ENCODE measurements at regions not wholly inside any gene's neighbourhood (a gene's known extent, or its start where the extent isn't known, plus 50 kb on each side); places are given as distances from the start of the nearest gene placed in this dataset.
"Not testable (repeated sequence)": the region's sequence is repeated elsewhere in the genome, so short reads cannot be mapped to it uniquely, and the experiment has no call there.

GRCh38 chr7:65254061-65254460, 119.6 kb upstream of the ZNF92 start:
- FAIRE-seq (no peak), DNase-seq (ENCODE audit: low spot score) (no peak)

DNA sequence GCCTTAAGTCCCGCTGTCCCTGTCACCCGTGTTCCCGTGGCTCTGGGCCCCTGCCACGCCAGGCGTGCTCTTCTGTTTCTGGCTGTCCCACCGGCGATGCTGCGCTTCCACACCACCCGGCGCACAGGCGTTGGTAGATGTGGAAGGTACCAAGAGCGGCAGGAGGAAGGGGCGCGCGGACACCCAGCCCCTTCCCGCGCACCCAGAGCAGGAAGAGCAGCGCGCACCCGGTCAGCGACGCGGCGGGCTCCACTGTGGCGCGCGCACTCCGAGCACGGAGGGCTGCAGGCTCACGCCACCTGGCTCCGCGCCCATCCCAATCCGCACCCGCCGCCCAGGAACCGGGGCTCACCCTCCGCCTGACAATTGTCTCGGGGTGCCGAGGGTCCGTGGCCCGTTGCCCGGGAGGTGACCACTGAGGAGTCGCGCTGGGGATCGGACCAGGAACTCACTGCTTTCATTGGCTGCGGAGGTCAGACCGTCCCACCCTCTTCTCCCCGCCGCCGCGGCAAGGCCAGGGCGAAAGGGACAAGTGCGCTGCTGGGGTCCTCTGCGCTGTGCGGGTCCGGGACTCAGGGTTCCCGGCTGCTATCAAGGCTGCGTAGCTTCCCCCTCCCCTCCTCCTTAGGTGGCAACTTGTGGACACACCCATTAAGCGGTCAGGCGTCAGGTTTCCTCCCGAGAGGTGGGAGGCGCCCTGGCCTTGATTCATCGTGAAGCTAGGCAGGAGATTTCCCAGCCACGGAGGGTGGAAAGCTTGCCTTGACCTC, 121.6 kb upstream of the ZNF92 start:
- DNase-seq (ENCODE audit: low spot score) (peak; percentile 79), FAIRE-seq (peak; percentile 32)

GRCh38 chr7:65250697-65251395, 122.8 kb upstream of the ZNF92 start:
- FAIRE-seq (no peak), DNase-seq (ENCODE audit: low spot score) (no peak)

GRCh38 chr7:65250216-65250615, 123.4 kb upstream of the ZNF92 start:
- no peak for FAIRE-seq
- no peak for DNase-seq (ENCODE audit: low spot score)

GRCh38 chr7:65247491-65247890, 126.2 kb upstream of the ZNF92 start:
- no peak for FAIRE-seq
- no peak for DNase-seq (ENCODE audit: low spot score)

- FAIRE-seq (no peak), DNase-seq (ENCODE audit: low spot score) (peak; percentile 78)
These were observed 133.8 kb upstream of the ZNF92 start for GRCh38 chr7:65239707-65240352.

DNA sequence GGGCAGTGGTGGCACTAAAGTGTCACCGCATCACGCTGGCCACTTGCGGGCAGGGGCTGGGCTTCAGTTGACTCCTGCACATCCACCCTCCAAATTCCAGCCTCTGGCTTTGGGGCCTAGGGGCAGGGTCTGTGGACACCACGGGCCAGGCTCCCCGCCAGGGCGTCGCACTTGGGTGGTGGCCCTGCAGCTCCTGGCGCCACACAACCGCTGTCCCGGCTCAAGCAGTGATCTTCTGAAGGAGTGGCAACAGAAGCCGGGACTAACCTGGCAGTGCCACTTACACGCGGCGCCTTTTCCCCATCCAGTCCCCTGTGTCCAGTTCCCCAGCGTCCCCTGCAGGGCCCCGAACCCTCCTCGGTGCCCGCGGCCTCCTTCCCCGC, 134.3 kb upstream of the ZNF92 start:
- DNase-seq (ENCODE audit: low spot score) (no peak), FAIRE-seq (no peak)

DNA sequence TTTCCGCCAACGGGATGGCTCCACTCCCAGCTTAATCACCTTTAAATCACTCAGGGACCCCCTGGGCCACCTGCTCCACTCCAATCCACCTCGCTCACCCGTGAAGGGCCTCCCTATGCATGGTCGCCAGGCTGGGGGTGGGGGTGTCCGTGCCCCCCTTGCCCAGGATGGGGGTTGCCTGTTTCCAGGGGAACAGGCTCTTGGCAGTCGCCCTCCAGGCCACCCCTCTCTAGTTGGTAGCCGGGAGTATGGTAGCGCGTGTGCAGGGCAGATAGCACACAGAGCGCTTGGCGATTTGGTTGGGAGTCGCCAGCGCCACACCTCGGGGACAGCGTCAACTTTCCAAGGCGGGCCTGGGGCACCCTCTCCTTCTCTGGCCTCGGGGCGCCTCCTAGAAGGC, 134.9 kb upstream of the ZNF92 start:
- FAIRE-seq (no peak), DNase-seq (ENCODE audit: low spot score) (no peak)

DNA sequence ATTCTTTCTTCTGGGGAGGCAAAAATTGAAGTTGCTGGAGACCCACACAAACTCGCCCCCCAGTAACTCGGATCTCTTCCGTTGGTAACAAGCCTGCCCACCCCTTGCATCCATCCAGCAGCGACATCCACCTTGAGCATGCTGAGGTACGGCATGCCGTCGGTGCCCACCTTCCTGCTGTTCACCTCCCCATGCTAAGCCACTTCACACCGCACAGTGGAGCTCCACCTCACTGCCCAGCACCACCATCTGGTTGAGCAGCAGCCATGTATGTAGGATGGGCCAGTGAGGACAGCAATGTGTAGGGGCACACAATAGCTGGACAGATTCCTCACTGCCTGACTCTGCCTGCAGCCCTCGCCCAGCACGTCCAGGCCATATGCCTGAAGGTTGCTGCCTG, 138.1 kb upstream of the ZNF92 start:
- DNase-seq (ENCODE audit: low spot score) (no peak), FAIRE-seq (no peak)

DNA sequence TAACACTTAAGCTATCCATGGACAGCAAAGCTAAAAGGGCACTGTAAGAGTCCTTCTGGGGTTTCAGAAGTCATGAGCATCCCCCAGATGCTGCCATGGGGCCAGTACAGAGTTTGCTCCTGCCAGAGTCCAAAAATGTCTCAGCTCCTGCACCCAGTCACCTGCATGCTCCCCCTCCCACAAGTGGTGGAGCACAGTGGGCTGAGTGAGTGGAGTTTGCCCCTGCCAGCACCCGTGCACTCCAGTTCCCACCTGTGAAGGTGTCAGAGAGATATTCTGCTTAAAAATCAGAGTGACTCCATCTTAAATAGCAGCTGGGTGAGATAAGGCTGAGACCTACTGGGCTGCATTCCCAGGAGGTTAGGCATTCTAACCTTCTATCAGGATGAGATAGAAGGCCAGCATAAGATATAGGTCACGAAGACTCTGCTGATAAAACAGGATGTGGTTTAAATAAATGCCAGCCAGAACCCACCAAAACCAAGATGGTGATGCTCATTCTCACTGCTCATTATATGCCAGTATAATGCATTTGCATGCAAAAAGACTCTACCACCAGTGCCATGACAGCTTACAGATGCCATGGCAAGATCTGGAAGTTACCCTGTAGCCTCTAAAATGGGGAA, 140.1 kb upstream of the ZNF92 start:
- DNase-seq (ENCODE audit: low spot score) (no peak), FAIRE-seq (no peak)

DNA sequence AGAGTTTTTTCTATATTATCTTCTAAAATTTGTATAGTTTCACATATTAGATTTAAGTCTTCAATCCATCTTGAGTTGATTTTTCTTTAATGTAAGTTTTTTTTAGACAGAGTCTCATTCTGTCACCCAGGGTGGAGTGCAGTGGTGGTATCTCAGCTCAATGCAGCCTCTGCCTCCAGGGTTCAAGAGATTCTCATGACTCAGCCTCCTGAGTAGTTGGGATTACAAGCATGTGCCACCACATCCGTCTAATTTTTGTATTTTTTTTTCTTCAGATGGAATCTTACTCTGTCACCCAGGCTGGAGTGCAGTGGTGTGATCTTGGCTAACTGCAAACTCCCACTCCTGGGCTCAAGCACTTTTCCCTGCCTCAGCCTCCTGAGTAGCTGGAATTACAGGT, 143.4 kb upstream of the ZNF92 start:
- DNase-seq (ENCODE audit: low spot score) (no peak), FAIRE-seq (no peak)

DNA sequence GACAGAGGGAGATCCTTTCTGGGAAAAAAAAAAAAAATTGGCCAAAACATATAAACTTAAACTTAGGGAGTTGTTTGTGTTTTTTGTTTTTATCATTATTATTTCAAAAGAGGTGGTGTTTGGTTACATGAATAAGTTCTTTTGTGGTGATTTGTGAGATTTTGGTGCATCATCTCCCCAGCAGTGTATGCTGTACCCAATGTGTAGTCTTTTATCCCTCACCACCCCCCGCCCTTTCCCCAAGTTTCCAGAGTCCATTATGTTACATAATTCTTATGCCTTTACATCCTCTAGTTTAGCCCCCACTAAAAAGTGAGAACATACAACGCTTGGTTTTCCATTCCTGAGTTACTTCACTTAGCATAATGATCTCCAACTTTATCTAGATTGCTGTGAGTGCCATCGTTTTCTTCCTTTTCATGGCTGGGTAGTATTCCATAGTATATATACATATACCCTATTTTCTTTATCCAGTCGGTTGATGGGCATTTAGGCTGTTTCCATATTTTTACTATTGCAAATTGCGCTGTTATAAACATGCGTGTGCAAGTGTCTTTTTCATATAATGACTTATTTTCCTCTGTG, 148.1 kb upstream of the ZNF92 start:
- FAIRE-seq, result no peak
- no peak for DNase-seq (ENCODE audit: low spot score)

GRCh38 chr7:65222655-65223054, 151.0 kb upstream of the ZNF92 start:
- DNase-seq (ENCODE audit: low spot score) (no peak), FAIRE-seq (no peak)

- FAIRE-seq (no peak), DNase-seq (ENCODE audit: low spot score) (no peak)
These were observed 152.0 kb upstream of the ZNF92 start for GRCh38 chr7:65221683-65222082.

GRCh38 chr7:65219623-65220022, 154.0 kb upstream of the ZNF92 start:
- no peak for FAIRE-seq
- DNase-seq (ENCODE audit: low spot score), result no peak

DNA sequence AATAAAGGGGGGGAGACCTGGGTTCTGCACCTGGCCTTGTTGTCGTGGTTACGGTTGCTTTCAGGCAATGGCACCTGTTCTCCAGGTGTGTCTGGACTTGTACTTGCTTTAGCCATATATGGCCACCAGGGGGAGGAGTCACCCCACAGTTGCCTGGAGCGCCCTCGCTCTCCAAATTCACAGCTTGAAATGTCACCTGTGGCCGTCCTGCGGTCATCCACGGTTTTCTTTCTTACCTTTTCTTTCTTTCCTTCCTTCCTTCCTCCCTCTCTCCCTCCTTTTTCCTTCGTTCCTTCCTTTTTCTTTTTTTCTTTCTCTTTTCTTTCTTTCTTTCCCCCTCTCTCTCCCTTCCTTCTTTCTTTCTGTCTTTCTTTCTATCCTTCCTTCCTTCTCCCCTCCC, 157.2 kb upstream of the ZNF92 start:
- no peak for FAIRE-seq
- DNase-seq (ENCODE audit: low spot score), result peak; percentile 42

- not testable (repeated sequence) for FAIRE-seq; DNase-seq (ENCODE audit: low spot score)
These were observed 160.4 kb upstream of the ZNF92 start for GRCh38 chr7:65213260-65213659.

DNA sequence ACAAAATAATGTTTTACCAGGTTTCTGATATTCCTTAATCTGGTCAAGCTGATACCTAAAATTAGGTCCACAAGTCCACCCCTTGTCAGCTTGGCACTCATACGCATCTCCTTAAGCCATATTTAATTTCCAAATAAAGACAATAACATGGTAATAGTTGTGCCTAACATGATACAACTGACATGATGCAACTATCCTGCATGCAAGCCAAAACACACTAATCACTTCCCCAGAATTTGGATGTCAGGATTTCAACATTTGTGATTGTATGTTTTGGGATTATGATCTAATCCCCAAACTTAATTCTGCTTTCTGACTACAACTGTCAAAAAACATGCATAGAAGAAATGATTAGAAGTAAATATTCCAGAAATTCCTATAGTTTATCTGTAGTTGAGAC, 174.4 kb upstream of the ZNF92 start:
- not testable (repeated sequence) for FAIRE-seq

DNA sequence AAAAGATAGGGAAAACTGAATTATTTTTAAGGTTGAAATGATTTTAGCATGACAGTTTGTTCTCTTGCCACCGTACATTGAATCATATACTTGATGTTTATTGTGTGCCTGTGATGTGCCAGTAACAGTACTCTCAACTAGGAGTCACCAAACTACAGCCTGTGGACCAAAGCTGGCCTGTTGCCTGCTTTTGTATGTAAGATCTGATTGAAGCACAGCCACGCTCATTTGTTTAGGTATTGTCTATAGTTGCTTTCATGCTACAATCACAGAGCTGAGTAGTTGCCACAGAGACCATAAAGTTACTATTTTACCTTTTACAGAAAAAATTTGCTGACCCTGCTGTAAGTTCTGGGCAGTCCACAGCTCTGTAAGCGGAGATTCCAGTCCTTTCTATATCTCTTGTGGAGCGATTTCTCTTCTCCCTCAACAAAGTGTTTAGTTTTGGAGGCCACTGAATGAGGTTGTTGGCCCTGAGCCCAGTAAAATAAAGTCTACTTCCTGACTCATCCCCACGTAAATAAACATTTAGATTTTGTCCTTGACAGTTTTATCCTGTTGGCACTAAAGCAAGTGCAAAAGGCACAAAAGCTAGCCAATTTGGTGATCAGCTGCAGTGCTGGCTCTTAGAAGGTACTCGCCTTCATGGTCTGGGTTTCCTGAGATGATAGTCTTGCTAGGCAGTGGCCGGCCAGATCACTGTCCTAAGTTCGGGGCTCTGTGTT, 180.2 kb upstream of the ZNF92 start:
- FAIRE-seq; DNase-seq (ENCODE audit: low spot score): not testable (repeated sequence)

More for the DNA sequence above, 174.4 kb upstream of the ZNF92 start:
- not testable (repeated sequence) for DNase-seq (ENCODE audit: low spot score)

DNA sequence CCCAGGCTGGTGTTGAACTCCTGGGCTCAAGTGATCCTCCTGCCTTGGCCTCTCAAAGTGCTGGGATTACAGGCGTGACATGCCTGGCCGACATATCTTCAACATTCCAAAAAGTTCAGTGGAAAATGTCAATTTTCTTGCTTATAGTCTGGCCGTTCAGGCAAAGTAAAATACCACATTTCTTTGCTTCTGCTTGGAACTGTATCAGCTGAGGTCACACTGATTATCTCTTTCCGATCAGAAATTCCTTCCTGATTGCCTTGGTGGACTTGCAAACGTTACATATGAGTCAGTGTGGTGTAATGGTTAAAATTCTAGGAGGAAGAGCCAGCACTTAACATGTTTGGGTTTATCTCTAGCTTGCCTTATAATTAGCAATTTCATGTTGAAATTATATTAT, 170.6 kb upstream of the ERV3-1 start:
- FAIRE-seq, result not testable (repeated sequence)

GRCh38 chr7:65150105-65150504, 143.6 kb upstream of the ERV3-1 start:
- DNase-seq (ENCODE audit: low spot score); FAIRE-seq: not testable (repeated sequence)

More for the DNA sequence above, 170.6 kb upstream of the ERV3-1 start:
- not testable (repeated sequence) for DNase-seq (ENCODE audit: low spot score)

Measured in urothelium cell line (cell line).